ENCODE measurements at regions not wholly inside any gene's neighbourhood (a gene's known extent, or its start where the extent isn't known, plus 50 kb on each side); places are given as distances from the start of the nearest gene placed in this dataset.

- TF ChIP-seq ZNF274 (IDR thresholded peaks at IDR 0.05; ENCODE audit: low read depth, low read length) (no peak), YY1 (IDR thresholded peaks at IDR 0.05; ENCODE audit: insufficient read depth, insufficient read length) (no peak), SUZ12 (IDR thresholded peaks at IDR 0.05; ENCODE audit: extremely low read depth, insufficient read depth, insufficient read length) (no peak)
These were observed 1720.3 kb downstream of the HACE1 start for GRCh38 chr6:103139377-103139776.
